Suppressor macrophage treated with lipopolysaccharide for 1 hour (primary cell): ENCODE measurements at regions not wholly inside any gene's neighbourhood (a gene's known extent, or its start where the extent isn't known, plus 50 kb on each side); places are given as distances from the start of the nearest gene placed in this dataset.

ENCODE experiments used
- DNase-seq, 3 donors: peaks; one replicate each; pipeline ENCODE4 v3.0.0-alpha.2; 2020 to 2022

DNA sequence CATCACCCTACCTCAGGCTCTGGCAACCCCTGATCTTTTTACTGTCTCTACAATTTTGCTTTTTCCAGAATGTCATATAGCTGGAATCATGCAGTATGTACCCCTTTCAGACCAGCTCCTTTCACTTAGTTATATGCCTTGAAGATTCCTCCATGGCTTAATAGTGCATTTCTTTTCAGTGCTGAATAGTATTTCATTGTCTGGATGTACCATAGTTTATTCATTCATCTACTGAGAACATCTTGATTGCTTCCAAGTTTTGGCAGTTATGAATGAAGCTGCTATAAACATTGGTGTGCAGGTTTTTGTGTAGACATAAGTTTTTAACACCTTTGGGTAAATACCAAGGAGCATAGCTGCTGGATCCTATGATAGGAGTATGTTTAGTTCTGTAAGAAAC lies 50.8 kb upstream of the ANP32A start:
- no peak for DNase-seq

DNA sequence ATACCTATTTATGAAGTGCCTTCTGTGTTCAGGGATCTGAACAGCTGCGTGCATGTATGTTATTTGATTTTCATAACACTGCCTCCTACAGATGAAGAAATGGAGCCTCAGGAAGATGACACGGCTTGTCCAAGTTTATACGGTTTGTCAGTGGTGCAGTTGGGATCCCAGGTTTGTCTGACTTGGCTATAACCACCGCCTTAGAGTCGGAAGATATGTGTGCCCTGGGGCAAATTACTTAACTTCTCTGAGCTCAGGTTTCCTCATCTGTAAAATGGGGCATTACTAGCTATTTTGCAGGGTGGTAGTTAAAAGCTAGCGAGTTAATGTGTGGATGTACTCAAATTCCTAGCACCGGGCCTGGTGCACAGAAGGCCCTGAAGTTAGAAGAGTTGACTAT lies 54.1 kb upstream of the ANP32A start:
- DNase-seq = no peak

DNA sequence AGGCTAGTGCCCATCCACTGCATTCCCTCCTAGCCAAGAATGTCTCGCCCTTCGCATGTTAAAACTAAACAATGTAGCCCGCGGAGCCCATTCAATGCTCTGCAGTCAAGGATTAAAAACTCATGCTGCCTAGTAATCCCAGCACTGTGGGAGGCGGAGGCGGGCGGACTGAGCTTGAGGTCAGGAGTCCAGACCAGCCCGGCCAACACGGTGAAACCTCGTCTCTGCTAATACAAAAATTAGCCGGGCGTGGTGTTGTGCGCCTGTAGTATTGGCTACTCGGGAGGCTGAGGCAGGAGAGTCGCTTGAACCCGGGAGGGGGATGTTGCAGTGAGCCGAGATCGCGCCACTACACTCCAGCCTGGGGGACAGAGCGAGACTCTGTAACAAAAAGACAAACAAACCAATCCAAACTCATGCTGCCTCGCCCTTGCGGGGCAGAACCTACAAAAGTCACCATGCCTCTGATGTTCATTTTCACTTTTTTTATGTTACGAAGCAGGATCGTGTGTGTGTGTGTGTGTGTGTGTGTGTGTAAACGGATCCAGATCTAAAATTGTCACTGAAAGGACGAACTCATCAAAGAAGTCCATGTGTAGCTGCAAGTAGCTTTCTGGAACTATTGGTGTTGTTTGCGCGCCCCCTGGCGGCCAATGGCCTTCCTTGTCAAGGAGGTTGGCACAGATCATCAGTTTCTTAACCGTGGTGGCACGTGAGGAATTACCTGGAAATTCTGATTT lies 54.8 kb upstream of the SPESP1 start:
- DNase-seq = peak; percentile 92 to 96 (median 94)

DNA sequence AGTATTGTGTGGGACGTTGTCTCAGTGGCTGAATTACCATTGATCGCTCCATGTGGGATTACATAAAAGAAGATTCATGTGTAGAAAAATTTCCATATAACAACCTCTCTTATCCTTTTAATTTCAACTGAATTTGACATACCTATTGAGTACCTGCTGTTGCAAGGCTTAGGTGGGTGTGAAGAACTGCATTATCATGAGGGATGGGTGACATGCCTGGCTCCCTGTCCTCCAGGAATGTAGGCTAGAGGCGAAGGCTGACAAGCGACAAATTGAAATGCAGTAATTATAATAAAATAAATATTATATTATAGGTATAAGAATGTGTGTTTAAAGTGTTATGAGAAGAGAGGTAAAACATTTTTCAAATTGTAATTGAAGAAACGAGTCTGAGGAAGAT lies 52.7 kb upstream of the SPESP1 start:
- no peak for DNase-seq

DNA sequence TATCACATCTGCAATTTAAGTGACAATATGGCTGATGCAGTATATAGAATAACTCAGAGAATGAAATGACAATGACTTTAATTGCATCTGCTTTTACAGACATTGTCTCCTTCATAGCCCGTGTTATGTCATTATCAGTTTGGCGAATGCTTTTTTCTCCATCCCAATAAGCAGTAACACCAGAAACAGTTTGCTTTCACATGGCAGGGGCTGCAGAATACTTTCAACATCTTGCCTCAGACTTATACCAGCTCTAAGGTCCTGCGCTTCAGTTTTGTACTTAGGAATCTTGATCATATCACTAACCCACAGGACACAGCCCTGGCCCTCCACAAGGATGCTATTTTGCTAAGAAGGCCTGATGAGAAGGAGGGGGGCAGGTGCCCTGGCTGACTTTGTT lies 49.9 kb upstream of the SPESP1 start:
- DNase-seq = no peak
